Fibroblast of lung (primary cell): ENCODE measurements at regions not wholly inside any gene's neighbourhood (a gene's known extent, or its start where the extent isn't known, plus 50 kb on each side); places are given as distances from the start of the nearest gene placed in this dataset.
"Not testable (repeated sequence)": the region's sequence is repeated elsewhere in the genome, so short reads cannot be mapped to it uniquely, and the experiment has no call there.

Experiments
- CTCF ChIP-seq, 2 donors: IDR thresholded peaks in 1 of 2; conservative IDR thresholded peaks in 1 of 2; 1 replicate in 1 of 2; 2 replicates in 1 of 2; pipeline ENCODE4 v1.5.1; 2011 to 2012; ENCODE audit warnings: low read length in 2 of 2, control low read depth in 1 of 2, inconsistent platforms in 1 of 2, low read depth in 1 of 2, mild to moderate bottlenecking in 1 of 2
- EZH2 ChIP-seq: IDR thresholded peaks from 2 replicates; pipeline ENCODE4 v1.5.1; 2012; ENCODE audit warnings: low read length, control low read depth, mild to moderate bottlenecking; ENCODE audit errors: missing control alignments

DNA sequence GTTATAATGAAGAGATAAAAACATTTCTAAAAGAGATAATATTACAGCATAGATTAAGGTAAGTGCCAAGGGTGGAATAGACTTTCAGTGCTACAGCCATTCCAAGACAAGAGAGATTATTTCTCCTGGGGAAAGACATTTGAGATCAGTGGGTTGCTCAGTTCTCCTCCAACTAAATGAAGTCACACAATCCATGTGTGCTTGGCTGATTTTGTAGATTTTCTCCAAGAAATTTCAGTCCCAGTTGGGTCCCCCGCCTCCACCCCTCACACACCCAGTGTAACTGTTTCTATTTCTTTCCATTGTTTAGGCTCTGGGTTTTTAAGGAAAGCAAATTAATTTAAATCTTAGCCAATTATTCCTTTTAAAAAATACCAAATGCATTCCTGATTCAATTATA is 50.5 kb upstream of the KIF2A start:
- not testable (repeated sequence) for TF ChIP-seq CTCF (conservative IDR thresholded peaks at IDR 0.05 in 1 of 2, IDR thresholded peaks at IDR 0.05 in 1 of 2; ENCODE audit: low read depth in 1 of 2, low read length in 2 of 2); EZH2
